Neural cell (in vitro differentiated cells): ENCODE measurements at regions not wholly inside any gene's neighbourhood (a gene's known extent, or its start where the extent isn't known, plus 50 kb on each side); places are given as distances from the start of the nearest gene placed in this dataset.

Experiments used
- H2AFZ ChIP-seq: fragments of 200-600, 300-800 bp; sonication (generic), shearing (Covaris generic); 2 replicates; pipeline ENCODE4 v1.6.0; 2014; ENCODE audit warnings: low read depth, mild to moderate bottlenecking, antibody characterized with exemption, low read length, moderate library complexity
- H3F3A ChIP-seq: fragments of 200-600 bp; shearing (Covaris generic); 2 replicates; pipeline ENCODE4 v1.6.1; 2016; ENCODE audit warnings: mild to moderate bottlenecking, moderate library complexity, mixed read lengths, antibody characterized with exemption, low read length; ENCODE audit not compliant: insufficient read depth, poor library complexity, severe bottlenecking
- H3K27ac ChIP-seq: fragments of 200-600, 300-800 bp; sonication (generic), shearing (Covaris generic); 2 replicates; pipeline ENCODE4 v1.5.1; 2014; ENCODE audit warnings: mild to moderate bottlenecking, low read length, moderate library complexity
- H3K27me3 ChIP-seq: fragments of 300-800, 200-600 bp; sonication (generic), shearing (Covaris generic); 2 replicates; pipeline ENCODE4 v1.6.0; 2014; ENCODE audit warnings: mild to moderate bottlenecking, low read depth, low read length, moderate library complexity; ENCODE audit not compliant: insufficient read depth
- H3K36me3 ChIP-seq: fragments of 300-800, 200-600 bp; sonication (generic), shearing (Covaris generic); 2 replicates; pipeline ENCODE4 v1.5.1; 2014; ENCODE audit warnings: mild to moderate bottlenecking, antibody characterized with exemption, low read length, moderate library complexity; ENCODE audit not compliant: insufficient read depth
- H3K4me2 ChIP-seq: fragments of 300-800, 200-600 bp; sonication (generic), shearing (Covaris generic); 2 replicates; pipeline ENCODE4 v1.6.0; 2014; ENCODE audit warnings: mild to moderate bottlenecking, low read length
- H3K4me3 ChIP-seq: fragments of 300-800, 200-600 bp; sonication (generic), shearing (Covaris generic); 2 replicates; pipeline ENCODE4 v1.5.1; 2014; ENCODE audit warnings: mild to moderate bottlenecking, low read length, moderate library complexity
- H3K79me2 ChIP-seq: fragments of 200-600 bp; shearing (Covaris generic); replicated peaks from 2 replicates; pipeline ENCODE4 v1.6.0; 2014; ENCODE audit warnings: mild to moderate bottlenecking, low read length, moderate library complexity; ENCODE audit not compliant: insufficient read depth
- H3K9ac ChIP-seq: fragments of 300-800, 200-600 bp; sonication (generic), shearing (Covaris generic); 2 replicates; pipeline ENCODE4 v1.6.1; 2016; ENCODE audit warnings: mild to moderate bottlenecking, low read length, mixed read lengths
- H3K9me2 ChIP-seq: fragments of 200-600 bp; shearing (Covaris generic); 2 replicates; pipeline ENCODE4 v1.6.1; 2016; ENCODE audit warnings: mild to moderate bottlenecking, low read length, mixed read lengths; ENCODE audit not compliant: insufficient read depth
- H3K9me3 ChIP-seq: fragments of 200-600, 300-800 bp; sonication (generic), shearing (Covaris generic); 2 replicates; pipeline ENCODE4 v1.6.1; 2016; ENCODE audit warnings: mild to moderate bottlenecking, mixed run types, low read length, moderate library complexity, mixed read lengths
- H4K20me1 ChIP-seq: fragments of 200-600 bp; shearing (Covaris generic); 2 replicates; pipeline ENCODE4 v1.6.1; 2016; ENCODE audit warnings: mild to moderate bottlenecking, mixed run types; ENCODE audit not compliant: insufficient read depth
- EP300 ChIP-seq: fragments of 450-650 bp; conservative IDR thresholded peaks from 2 replicates; pipeline ENCODE4 v1.6.1; 2014; ENCODE audit warnings: antibody characterized with exemption, mild to moderate bottlenecking, moderate library complexity; ENCODE audit not compliant: poor library complexity, severe bottlenecking
- EZH2 ChIP-seq: fragments of 200-600, 300-800 bp; shearing (Covaris generic), sonication (generic); IDR thresholded peaks from 2 replicates; pipeline ENCODE4 v1.6.1; 2014; ENCODE audit warnings: antibody characterized with exemption, low read length, borderline replicate concordance, mild to moderate bottlenecking; ENCODE audit not compliant: insufficient read depth, poor library complexity, severe bottlenecking
- MXI1 ChIP-seq: fragments of 450-650 bp; conservative IDR thresholded peaks from 2 replicates; pipeline ENCODE4 v1.6.1; 2014; ENCODE audit warnings: antibody characterized with exemption, mild to moderate bottlenecking; ENCODE audit not compliant: poor library complexity, severe bottlenecking
- POLR2AphosphoS5 ChIP-seq: IDR thresholded peaks from 2 replicates; pipeline ENCODE4 v1.6.1; 2012
- RAD21 ChIP-seq: fragments of 450-650 bp; conservative IDR thresholded peaks from 2 replicates; pipeline ENCODE4 v1.6.1; 2014; ENCODE audit warnings: antibody characterized with exemption, mild to moderate bottlenecking, moderate library complexity
- REST ChIP-seq: IDR thresholded peaks from 2 replicates; pipeline ENCODE4 v1.6.1; 2012; ENCODE audit warnings: borderline replicate concordance
- SMC3 ChIP-seq: fragments of 450-650 bp; conservative IDR thresholded peaks from 2 replicates; pipeline ENCODE4 v1.6.1; 2014; ENCODE audit warnings: antibody characterized with exemption, mild to moderate bottlenecking, moderate library complexity; ENCODE audit not compliant: poor library complexity
- TAF1 ChIP-seq: IDR thresholded peaks from 2 replicates; pipeline ENCODE4 v1.6.1; 2012; ENCODE audit warnings: low read depth
- TF ChIP-seq, protein P1 (sequence below): fragments of 450-650 bp; IDR thresholded peaks from 2 replicates; pipeline ENCODE4 v1.5.1; 2014; ENCODE audit warnings: antibody characterized with exemption, mild to moderate bottlenecking, moderate library complexity; ENCODE audit not compliant: poor library complexity, severe bottlenecking

DNA sequence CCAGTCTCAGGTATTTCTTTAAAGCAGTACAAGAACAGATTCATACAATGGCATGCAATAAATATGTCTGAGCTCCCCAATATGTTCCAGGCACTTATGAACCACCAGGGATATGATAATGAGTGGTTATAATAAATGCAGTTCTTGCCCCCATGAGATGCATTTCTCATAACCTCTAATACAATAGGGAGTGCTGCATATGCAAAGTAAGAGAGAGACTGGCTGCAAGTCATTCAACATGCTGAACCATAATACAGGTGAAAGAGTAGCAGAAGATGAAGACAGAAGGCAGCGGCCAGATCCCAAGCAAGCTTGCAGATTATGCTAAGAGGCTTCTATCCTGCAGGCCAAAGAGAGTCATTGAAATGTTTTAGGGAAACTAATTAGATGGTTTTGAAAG, 96.7 kb downstream of the CHD9NB start:
- no peak overlapping the region for H3K9ac ChIP-seq
- H3K27me3 ChIP-seq = no peaks in the 10 kb centered on the region
- no peak overlapping the region for H3K4me2 ChIP-seq
- TF ChIP-seq MXI1 = no peak
- no peak for TF ChIP-seq EZH2
- no peak for TF ChIP-seq RAD21
- no peak for TF ChIP-seq REST
- TF ChIP-seq EP300 = no peak
- TF ChIP-seq TAF1 = no peak
- TF ChIP-seq, protein P1, sequence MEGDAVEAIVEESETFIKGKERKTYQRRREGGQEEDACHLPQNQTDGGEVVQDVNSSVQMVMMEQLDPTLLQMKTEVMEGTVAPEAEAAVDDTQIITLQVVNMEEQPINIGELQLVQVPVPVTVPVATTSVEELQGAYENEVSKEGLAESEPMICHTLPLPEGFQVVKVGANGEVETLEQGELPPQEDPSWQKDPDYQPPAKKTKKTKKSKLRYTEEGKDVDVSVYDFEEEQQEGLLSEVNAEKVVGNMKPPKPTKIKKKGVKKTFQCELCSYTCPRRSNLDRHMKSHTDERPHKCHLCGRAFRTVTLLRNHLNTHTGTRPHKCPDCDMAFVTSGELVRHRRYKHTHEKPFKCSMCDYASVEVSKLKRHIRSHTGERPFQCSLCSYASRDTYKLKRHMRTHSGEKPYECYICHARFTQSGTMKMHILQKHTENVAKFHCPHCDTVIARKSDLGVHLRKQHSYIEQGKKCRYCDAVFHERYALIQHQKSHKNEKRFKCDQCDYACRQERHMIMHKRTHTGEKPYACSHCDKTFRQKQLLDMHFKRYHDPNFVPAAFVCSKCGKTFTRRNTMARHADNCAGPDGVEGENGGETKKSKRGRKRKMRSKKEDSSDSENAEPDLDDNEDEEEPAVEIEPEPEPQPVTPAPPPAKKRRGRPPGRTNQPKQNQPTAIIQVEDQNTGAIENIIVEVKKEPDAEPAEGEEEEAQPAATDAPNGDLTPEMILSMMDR = no peak
- TF ChIP-seq SMC3 = no peak
- TF ChIP-seq POLR2AphosphoS5 = no peak
- H3F3A ChIP-seq = no peaks in the 10 kb centered on the region
- H4K20me1 ChIP-seq = no peaks in the 10 kb centered on the region
- H3K4me3 ChIP-seq = no peak overlapping the region
- no peaks in the 10 kb centered on the region for H3K36me3 ChIP-seq
- H3K79me2 ChIP-seq = no peaks in the 10 kb centered on the region
- no peaks in the 10 kb centered on the region for H3K9me2 ChIP-seq
- no peak overlapping the region for H2AFZ ChIP-seq
- H3K9me3 ChIP-seq = no peaks in the 10 kb centered on the region
- no peak overlapping the region for H3K27ac ChIP-seq

DNA sequence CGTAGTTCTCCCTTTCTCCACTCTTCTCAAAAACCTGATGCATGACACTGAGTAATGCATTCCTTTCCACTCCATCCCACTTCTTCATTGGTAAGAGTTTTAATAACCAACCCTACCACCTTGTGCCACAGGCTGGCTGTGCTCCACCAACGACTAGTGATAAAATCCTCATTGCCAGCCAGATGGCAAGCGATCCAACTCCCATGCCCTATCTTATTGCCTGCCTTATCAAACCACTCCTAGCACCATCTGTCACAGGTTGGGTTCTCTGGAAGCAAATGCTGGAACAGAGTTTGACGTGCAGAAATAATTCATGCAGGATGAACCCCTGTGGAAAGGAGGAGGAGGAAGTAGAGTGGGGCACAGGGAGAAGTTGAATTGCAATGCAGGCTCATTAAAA, 99.5 kb downstream of the CHD9NB start:
- H3K79me2 ChIP-seq = no peaks in the 10 kb centered on the region
- no peak overlapping the region for H3K9ac ChIP-seq
- no peaks in the 10 kb centered on the region for H3K36me3 ChIP-seq
- no peaks in the 10 kb centered on the region for H3K27me3 ChIP-seq
- H3K27ac ChIP-seq = no peak overlapping the region
- no peak overlapping the region for H3K4me2 ChIP-seq
- H3F3A ChIP-seq = no peaks in the 10 kb centered on the region
- no peaks in the 10 kb centered on the region for H4K20me1 ChIP-seq
- no peak overlapping the region for H2AFZ ChIP-seq
- TF ChIP-seq EP300 (no peak), REST (no peak), SMC3 (no peak), POLR2AphosphoS5 (no peak), RAD21 (no peak), EZH2 (no peak)
- TF ChIP-seq, protein P1 = no peak
- H3K4me3 ChIP-seq = no peak overlapping the region
- no peaks in the 10 kb centered on the region for H3K9me3 ChIP-seq
- H3K9me2 ChIP-seq = no peaks in the 10 kb centered on the region
